ENCODE measurements at regions not wholly inside any gene's neighbourhood (a gene's known extent, or its start where the extent isn't known, plus 50 kb on each side); places are given as distances from the start of the nearest gene placed in this dataset.

- DNase-seq (ENCODE audit: low spot score) (no peak), ATAC-seq (no peak), FAIRE-seq (no peak)
- no TSS peak for BruUV-seq (replicated peaks)
- H3K4me1 ChIP-seq (ENCODE audit: insufficient read depth, low read length) = no peaks in the 10 kb centered on the region
- no peaks in the 10 kb centered on the region for H3K27me3 ChIP-seq (ENCODE audit: control insufficient read depth in 1 of 2, insufficient read depth in 2 of 2, low read length in 2 of 2)
- intact Hi-C loops (cut with micrococcal nuclease; ENCODE audit: unreplicated experiment) (no loop called here), in situ Hi-C loops (cut with HindIII; ENCODE audit: extremely low pct_ligation_motif_present, low pct_unique_long_range_greater_than_20kb) (no loop called here)
- no peaks in the 10 kb centered on the region for H4K20me1 ChIP-seq (ENCODE audit: insufficient read depth, low read length)
- no peaks in the 10 kb centered on the region for H3K36me3 ChIP-seq (replicated peaks in 1 of 2; ENCODE audit: control insufficient read depth in 1 of 2, insufficient read depth in 2 of 2, low read length in 2 of 2)
- H3K9me3 ChIP-seq (ENCODE audit: low read length) = no peaks in the 10 kb centered on the region
- no peaks in the 10 kb centered on the region for H3K79me2 ChIP-seq (ENCODE audit: insufficient read depth, low read length)
- no peak overlapping the region for H2AFZ ChIP-seq (ENCODE audit: low read length)
- 35% methylated on average over 2 of the region's 2 CpGs for WGBS (ENCODE audit: low lambda C conversion rate)
- H3K4me3 ChIP-seq (replicated peaks in 1 of 3; ENCODE audit: insufficient read depth in 1 of 3, low read depth in 2 of 3, low read length in 3 of 3) = no peak overlapping the region
- ChIA-PET CTCF (ENCODE audit: low intra/inter-chr PET ratio, low total read pairs) (no interaction called here), POLR2A (no interaction called here)
- H3K4me2 ChIP-seq (ENCODE audit: low read depth, low read length) = no peak overlapping the region
- TF ChIP-seq ZNF605 (CRISPR knock-in tag; IDR thresholded peaks at IDR 0.05) = no peak
- no peak for TF ChIP-seq ZNF432 (CRISPR knock-in tag; IDR thresholded peaks at IDR 0.05; ENCODE audit: borderline replicate concordance)
- no peak for TF ChIP-seq ZNF329 (CRISPR knock-in tag; IDR thresholded peaks at IDR 0.05; ENCODE audit: low read depth)
- TF ChIP-seq HNRNPK (IDR thresholded peaks at IDR 0.05; ENCODE audit: low read depth, low read length, poor library complexity, severe bottlenecking) = no peak
- TF ChIP-seq FLYWCH1 (CRISPR knock-in tag; IDR thresholded peaks at IDR 0.05) = no peak
- TF ChIP-seq ZIK1 (CRISPR knock-in tag; IDR thresholded peaks at IDR 0.05; ENCODE audit: borderline replicate concordance, low read depth) = no peak
- TF ChIP-seq ZFP1 (CRISPR knock-in tag; IDR thresholded peaks at IDR 0.05) = no peak
- no peak for TF ChIP-seq GFI1 (CRISPR knock-in tag; IDR thresholded peaks at IDR 0.05; ENCODE audit: borderline replicate concordance)
- no peak for TF ChIP-seq ZNF333 (CRISPR knock-in tag; IDR thresholded peaks at IDR 0.05; ENCODE audit: borderline replicate concordance)
- TF ChIP-seq ZBTB34 (CRISPR knock-in tag; IDR thresholded peaks at IDR 0.05) = no peak
- no peak for TF ChIP-seq ZNF652 (CRISPR knock-in tag; IDR thresholded peaks at IDR 0.05; ENCODE audit: borderline replicate concordance, low read depth)
- TF ChIP-seq TFDP1 (CRISPR knock-in tag; IDR thresholded peaks at IDR 0.05; ENCODE audit: borderline replicate concordance) = no peak
- no peak for TF ChIP-seq ZNF513 (CRISPR knock-in tag; conservative IDR thresholded peaks at IDR 0.05)
- TF ChIP-seq KAT8 (CRISPR knock-in tag; IDR thresholded peaks at IDR 0.05) = no peak
- no peak for TF ChIP-seq ZNF275 (CRISPR knock-in tag; IDR thresholded peaks at IDR 0.05; ENCODE audit: borderline replicate concordance)
- H3K27ac ChIP-seq (ENCODE audit: extremely low read length, insufficient read depth, low read length) = no peak overlapping the region
- no peak overlapping the region for H3K9ac ChIP-seq (ENCODE audit: insufficient read depth, low read depth, low read length)
Observed at GRCh38 chr6:51463321-51463720, 624.1 kb downstream of the PKHD1 start.
